ENCODE measurements at regions not wholly inside any gene's neighbourhood (a gene's known extent, or its start where the extent isn't known, plus 50 kb on each side); places are given as distances from the start of the nearest gene placed in this dataset.

- Histone ChIP-seq H3K9me3 (ENCODE audit: insufficient read depth, low read depth) (no peaks in the 10 kb centered on the region), H3K9me2 (ENCODE audit: insufficient read depth) (no peaks in the 10 kb centered on the region), H2AFZ (no peak overlapping the region), H3K4me3 (no peak overlapping the region), H3F3A (ENCODE audit: insufficient read depth, low read depth) (no peaks in the 10 kb centered on the region), H4K20me1 (ENCODE audit: insufficient read depth) (peaks cover 5% of the 10 kb centered on the region; the same call in 1 of the 2 replicates), H3K79me2 (ENCODE audit: low read depth) (no peaks in the 10 kb centered on the region), H3K27me3 (ENCODE audit: insufficient read depth, low read depth) (peaks cover 99% of the 10 kb centered on the region), H3K27ac (no peak overlapping the region), H3K36me3 (ENCODE audit: low read depth) (no peaks in the 10 kb centered on the region), H3K4me2 (no peak overlapping the region), H3K4me1 (replicated peaks; ENCODE audit: insufficient read depth) (no peaks in the 10 kb centered on the region)
- ChIA-PET POLR2A (ENCODE audit: unreplicated experiment) (no interaction called here), CTCF (no interaction called here)
- BruUV-seq (replicated peaks): no TSS peak
- TF ChIP-seq CTCF (conservative IDR thresholded peaks at IDR 0.05) (no peak), EZH2 (IDR thresholded peaks at IDR 0.05; ENCODE audit: low read depth) (no peak)
- no peak for DNase-seq
- intact Hi-C loops (cut with micrococcal nuclease; ENCODE audit: unreplicated experiment): no loop called here
Observed at GRCh38 chr2:2727876-2728511, 396.9 kb upstream of the MYT1L start.

GRCh38 chr2:2726163-2726562, 395.1 kb upstream of the MYT1L start:
- ChIA-PET CTCF (no interaction called here), POLR2A (ENCODE audit: unreplicated experiment) (no interaction called here)

GRCh38 chr2:2723064-2723463, 392.0 kb upstream of the MYT1L start:
- no peaks in the 10 kb centered on the region for H3K36me3 ChIP-seq (ENCODE audit: low read depth)
- no peak for DNase-seq
- TF ChIP-seq EZH2 (IDR thresholded peaks at IDR 0.05; ENCODE audit: low read depth) (no peak), CTCF (conservative IDR thresholded peaks at IDR 0.05) (no peak)
- H3K4me1 ChIP-seq (replicated peaks; ENCODE audit: insufficient read depth): no peaks in the 10 kb centered on the region
- intact Hi-C loops (cut with micrococcal nuclease; ENCODE audit: unreplicated experiment): no loop called here
- no peaks in the 10 kb centered on the region for H3K9me2 ChIP-seq (ENCODE audit: insufficient read depth)
- no peak overlapping the region for H3K27ac ChIP-seq
- H4K20me1 ChIP-seq (ENCODE audit: insufficient read depth): peaks cover 2% of the 10 kb centered on the region; the same call in 1 of the 2 replicates
- no peaks in the 10 kb centered on the region for H3K79me2 ChIP-seq (ENCODE audit: low read depth)
- CTCF ChIA-PET: no interaction called here
- H3K9me3 ChIP-seq (ENCODE audit: insufficient read depth, low read depth): no peaks in the 10 kb centered on the region
- H3K4me3 ChIP-seq: no peak overlapping the region
- H3F3A ChIP-seq (ENCODE audit: insufficient read depth, low read depth): no peaks in the 10 kb centered on the region
- peaks cover 94% of the 10 kb centered on the region for H3K27me3 ChIP-seq (ENCODE audit: insufficient read depth, low read depth)
- H3K4me2 ChIP-seq: no peak overlapping the region
- BruUV-seq (replicated peaks): no TSS peak
- POLR2A ChIA-PET (ENCODE audit: unreplicated experiment): no interaction called here
- no peak overlapping the region for H2AFZ ChIP-seq

More at GRCh38 chr2:2726163-2726562, 395.1 kb upstream of the MYT1L start:
- H3K4me1 ChIP-seq (replicated peaks; ENCODE audit: insufficient read depth): no peaks in the 10 kb centered on the region
- H3K36me3 ChIP-seq (ENCODE audit: low read depth): no peaks in the 10 kb centered on the region
- H3F3A ChIP-seq (ENCODE audit: insufficient read depth, low read depth): no peaks in the 10 kb centered on the region
- no peaks in the 10 kb centered on the region for H3K9me2 ChIP-seq (ENCODE audit: insufficient read depth)
- no peak overlapping the region for H3K4me2 ChIP-seq
- no peaks in the 10 kb centered on the region for H3K9me3 ChIP-seq (ENCODE audit: insufficient read depth, low read depth)
- H3K4me3 ChIP-seq: no peak overlapping the region
- DNase-seq: no peak
- H4K20me1 ChIP-seq (ENCODE audit: insufficient read depth): peaks cover 5% of the 10 kb centered on the region; the same call in 1 of the 2 replicates
- H3K27me3 ChIP-seq (ENCODE audit: insufficient read depth, low read depth): peaks cover 96% of the 10 kb centered on the region
- H3K79me2 ChIP-seq (ENCODE audit: low read depth): no peaks in the 10 kb centered on the region
- BruUV-seq (replicated peaks): no TSS peak
- intact Hi-C loops (cut with micrococcal nuclease; ENCODE audit: unreplicated experiment): no loop called here
- no peak overlapping the region for H3K27ac ChIP-seq
- H2AFZ ChIP-seq: no peak overlapping the region
- no peak for TF ChIP-seq EZH2 (IDR thresholded peaks at IDR 0.05; ENCODE audit: low read depth)
- no peak for TF ChIP-seq CTCF (conservative IDR thresholded peaks at IDR 0.05)

Data from PC-9 (cell line).